Superior temporal gyrus (tissue), 1 donor: ENCODE measurements at regions not wholly inside any gene's neighbourhood (a gene's known extent, or its start where the extent isn't known, plus 50 kb on each side); places are given as distances from the start of the nearest gene placed in this dataset.
A peak's percentile ranks its signal among the peaks of the same experiment; 100 is the strongest.
"Not testable (repeated sequence)": the region's sequence is repeated elsewhere in the genome, so short reads cannot be mapped to it uniquely, and the experiment has no call there.

Source experiments
- DNase-seq: peaks from one replicate; pipeline ENCODE4 v3.0.0-alpha.2; 2016; ENCODE audit errors: extremely low spot score

- DNase-seq = no peak
Observed at GRCh38 chr12:124476011-124476400, 91.4 kb downstream of the NCOR2 start.

- DNase-seq = no peak
Observed at GRCh38 chr12:124475295-124476010, 92.0 kb downstream of the NCOR2 start.

- peak; percentile 90 for DNase-seq
Observed at GRCh38 chr12:124474709-124475108, 92.7 kb downstream of the NCOR2 start.

- DNase-seq = no peak
Observed at GRCh38 chr12:124472690-124473279, 94.6 kb downstream of the NCOR2 start.

- no peak for DNase-seq
Observed at GRCh38 chr12:124471828-124472227, 95.6 kb downstream of the NCOR2 start.

- no peak for DNase-seq
Observed at GRCh38 chr12:124470806-124471205, 96.6 kb downstream of the NCOR2 start.

- no peak for DNase-seq
Observed at GRCh38 chr12:124470139-124470538, 97.3 kb downstream of the NCOR2 start.

- no peak for DNase-seq
Observed at GRCh38 chr12:124469193-124469888, 98.1 kb downstream of the NCOR2 start.

- not testable (repeated sequence) for DNase-seq
Observed at GRCh38 chr12:124467549-124467948, 99.9 kb downstream of the NCOR2 start.

- no peak for DNase-seq
Observed at GRCh38 chr12:124466216-124467128, 100.9 kb downstream of the NCOR2 start.

- DNase-seq = no peak
Observed at GRCh38 chr12:124465473-124465872, 101.9 kb downstream of the NCOR2 start.

- DNase-seq = no peak
Observed at GRCh38 chr12:124464830-124465229, 102.6 kb downstream of the NCOR2 start.

GRCh38 chr12:124464062-124464461 is 103.3 kb downstream of the NCOR2 start:
- no peak for DNase-seq

GRCh38 chr12:124463341-124463921 is 104.0 kb downstream of the NCOR2 start:
- DNase-seq = no peak

- DNase-seq = no peak
Observed at GRCh38 chr12:124462750-124463149, 104.7 kb downstream of the NCOR2 start.

- DNase-seq = no peak
Observed at GRCh38 chr12:124461851-124462623, 105.4 kb downstream of the NCOR2 start.

GRCh38 chr12:124461241-124461673 is 106.2 kb downstream of the NCOR2 start:
- no peak for DNase-seq

GRCh38 chr12:124460771-124461170 is 106.6 kb downstream of the NCOR2 start:
- no peak for DNase-seq

- no peak for DNase-seq
Observed at GRCh38 chr12:124459852-124460645, 107.4 kb downstream of the NCOR2 start.
